ENCODE measurements at regions not wholly inside any gene's neighbourhood (a gene's known extent, or its start where the extent isn't known, plus 50 kb on each side); places are given as distances from the start of the nearest gene placed in this dataset.

GRCh38 chr12:85424581-85425348, 144.7 kb downstream of the ALX1 start:
- TF ChIP-seq CTCF (IDR thresholded peaks at IDR 0.05) (peak in 1 of 3 experiments; percentile 10), POLR2AphosphoS5 (IDR thresholded peaks at IDR 0.05) (no peak)

All from esophagus muscularis mucosa (tissue), 3 donors.